K562 (cell line): ENCODE measurements at regions not wholly inside any gene's neighbourhood (a gene's known extent, or its start where the extent isn't known, plus 50 kb on each side); places are given as distances from the start of the nearest gene placed in this dataset.

Experiments used
- CEBPB ChIP-seq: fragments of 450-650 bp; IDR thresholded peaks from 2 replicates; pipeline ENCODE4 v1.6.1; 2016; ENCODE audit warnings: missing genetic modification characterization, missing compliant biosample characterization
- CXXC5 ChIP-seq: fragments of 250-450 bp; sonication (Bioruptor Pico); IDR thresholded peaks from 2 replicates; pipeline ENCODE4 v1.8.0; 2022; ENCODE audit warnings: inconsistent platforms, mild to moderate bottlenecking, moderate library complexity
- MTA3 ChIP-seq: fragments of 450-650 bp; formaldehyde crosslinking; IDR thresholded peaks from 2 replicates; pipeline ENCODE4 v1.6.1; 2017; ENCODE audit warnings: mild to moderate bottlenecking, borderline replicate concordance
- NCOR1 ChIP-seq: fragments of 450-650 bp; IDR thresholded peaks from 2 replicates; pipeline ENCODE4 v1.6.1; 2016; ENCODE audit warnings: mild to moderate bottlenecking, moderate library complexity
- SMARCE1 ChIP-seq: fragments of 450-650 bp; IDR thresholded peaks from 2 replicates; pipeline ENCODE4 v1.7.1; 2016; ENCODE audit warnings: mild to moderate bottlenecking
- ZNF184 ChIP-seq: sonication (generic); formaldehyde crosslinking; IDR thresholded peaks from 2 replicates; pipeline ENCODE4 v1.5.0; 2020; ENCODE audit warnings: missing genetic modification reagents
- TF ChIP-seq, protein P1 (sequence below): fragments of 450-650 bp; IDR thresholded peaks from 2 replicates; pipeline ENCODE4 v1.7.1; 2018; ENCODE audit warnings: mild to moderate bottlenecking, low read depth; ENCODE audit not compliant: partially characterized antibody
- TF ChIP-seq, protein P2 (sequence below): fragments of 250-450 bp; sonication (Bioruptor Pico); IDR thresholded peaks from 2 replicates; pipeline ENCODE4 v1.5.0; 2021; ENCODE audit warnings: mild to moderate bottlenecking, borderline replicate concordance

DNA sequence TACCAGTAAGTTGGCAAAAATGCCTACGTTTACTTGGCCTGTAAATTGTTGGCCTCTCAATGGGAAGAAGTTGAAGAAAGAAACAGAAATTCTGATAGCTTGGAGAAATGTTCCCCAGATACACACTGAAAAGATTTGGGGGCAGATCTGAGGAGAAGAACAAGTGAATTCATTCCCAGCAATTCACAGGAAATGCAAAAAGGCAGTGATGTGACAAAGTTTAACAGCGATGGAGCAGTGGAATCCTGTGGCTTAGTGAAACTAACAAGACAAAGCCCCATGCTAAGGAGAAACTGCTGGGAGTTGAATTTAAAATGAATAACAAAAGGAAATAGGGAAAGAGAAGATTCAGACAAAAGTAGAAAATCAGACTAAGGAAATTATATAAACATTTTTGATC, 213.2 kb upstream of the EDIL3 start (continued):
- TF ChIP-seq, protein P1, sequence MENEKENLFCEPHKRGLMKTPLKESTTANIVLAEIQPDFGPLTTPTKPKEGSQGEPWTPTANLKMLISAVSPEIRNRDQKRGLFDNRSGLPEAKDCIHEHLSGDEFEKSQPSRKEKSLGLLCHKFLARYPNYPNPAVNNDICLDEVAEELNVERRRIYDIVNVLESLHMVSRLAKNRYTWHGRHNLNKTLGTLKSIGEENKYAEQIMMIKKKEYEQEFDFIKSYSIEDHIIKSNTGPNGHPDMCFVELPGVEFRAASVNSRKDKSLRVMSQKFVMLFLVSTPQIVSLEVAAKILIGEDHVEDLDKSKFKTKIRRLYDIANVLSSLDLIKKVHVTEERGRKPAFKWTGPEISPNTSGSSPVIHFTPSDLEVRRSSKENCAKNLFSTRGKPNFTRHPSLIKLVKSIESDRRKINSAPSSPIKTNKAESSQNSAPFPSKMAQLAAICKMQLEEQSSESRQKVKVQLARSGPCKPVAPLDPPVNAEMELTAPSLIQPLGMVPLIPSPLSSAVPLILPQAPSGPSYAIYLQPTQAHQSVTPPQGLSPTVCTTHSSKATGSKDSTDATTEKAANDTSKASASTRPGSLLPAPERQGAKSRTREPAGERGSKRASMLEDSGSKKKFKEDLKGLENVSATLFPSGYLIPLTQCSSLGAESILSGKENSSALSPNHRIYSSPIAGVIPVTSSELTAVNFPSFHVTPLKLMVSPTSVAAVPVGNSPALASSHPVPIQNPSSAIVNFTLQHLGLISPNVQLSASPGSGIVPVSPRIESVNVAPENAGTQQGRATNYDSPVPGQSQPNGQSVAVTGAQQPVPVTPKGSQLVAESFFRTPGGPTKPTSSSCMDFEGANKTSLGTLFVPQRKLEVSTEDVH, result no peak
- TF ChIP-seq CXXC5, result no peak
- TF ChIP-seq ZNF184, result no peak
- no peak for TF ChIP-seq MTA3
- TF ChIP-seq, protein P2, sequence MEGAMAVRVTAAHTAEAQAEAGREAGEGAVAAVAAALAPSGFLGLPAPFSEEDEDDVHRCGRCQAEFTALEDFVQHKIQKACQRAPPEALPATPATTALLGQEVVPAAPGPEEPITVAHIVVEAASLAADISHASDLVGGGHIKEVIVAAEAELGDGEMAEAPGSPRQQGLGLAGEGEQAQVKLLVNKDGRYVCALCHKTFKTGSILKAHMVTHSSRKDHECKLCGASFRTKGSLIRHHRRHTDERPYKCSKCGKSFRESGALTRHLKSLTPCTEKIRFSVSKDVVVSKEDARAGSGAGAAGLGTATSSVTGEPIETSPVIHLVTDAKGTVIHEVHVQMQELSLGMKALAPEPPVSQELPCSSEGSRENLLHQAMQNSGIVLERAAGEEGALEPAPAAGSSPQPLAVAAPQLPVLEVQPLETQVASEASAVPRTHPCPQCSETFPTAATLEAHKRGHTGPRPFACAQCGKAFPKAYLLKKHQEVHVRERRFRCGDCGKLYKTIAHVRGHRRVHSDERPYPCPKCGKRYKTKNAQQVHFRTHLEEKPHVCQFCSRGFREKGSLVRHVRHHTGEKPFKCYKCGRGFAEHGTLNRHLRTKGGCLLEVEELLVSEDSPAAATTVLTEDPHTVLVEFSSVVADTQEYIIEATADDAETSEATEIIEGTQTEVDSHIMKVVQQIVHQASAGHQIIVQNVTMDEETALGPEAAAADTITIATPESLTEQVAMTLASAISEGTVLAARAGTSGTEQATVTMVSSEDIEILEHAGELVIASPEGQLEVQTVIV, result no peak
- TF ChIP-seq CEBPB, result no peak
- no peak for TF ChIP-seq SMARCE1
- no peak for TF ChIP-seq NCOR1
- TF ChIP-seq, all 486 proteins: peak for 0
